ENCODE measurements at regions not wholly inside any gene's neighbourhood (a gene's known extent, or its start where the extent isn't known, plus 50 kb on each side); places are given as distances from the start of the nearest gene placed in this dataset.

GRCh38 chr4:178941975-178942374 lies 1499.7 kb upstream of the AGA start:
- no peaks in the 10 kb centered on the region for H3K36me3 ChIP-seq (replicated peaks; ENCODE audit: control insufficient read depth, insufficient read depth, low read length)
- H3K27me3 ChIP-seq (ENCODE audit: control insufficient read depth, insufficient read depth, low read length), result no peaks in the 10 kb centered on the region
- DNase-seq, result no peak
- H3K4me3 ChIP-seq (ENCODE audit: insufficient read depth, low read depth, low read length), result no peak overlapping the region

- H3K36me3 ChIP-seq (replicated peaks; ENCODE audit: control insufficient read depth, insufficient read depth, low read length), result no peaks in the 10 kb centered on the region
- DNase-seq, result no peak
- H3K27me3 ChIP-seq (ENCODE audit: control insufficient read depth, insufficient read depth, low read length), result no peaks in the 10 kb centered on the region
- H3K4me3 ChIP-seq (ENCODE audit: insufficient read depth, low read depth, low read length), result no peak overlapping the region
Observed at GRCh38 chr4:178953447-178954120, 1511.3 kb upstream of the AGA start.

GRCh38 chr4:178955614-178956013 lies 1513.4 kb upstream of the AGA start:
- Histone ChIP-seq H3K36me3 (replicated peaks; ENCODE audit: control insufficient read depth, insufficient read depth, low read length) (no peaks in the 10 kb centered on the region), H3K4me3 (ENCODE audit: insufficient read depth, low read depth, low read length) (no peak overlapping the region), H3K27me3 (ENCODE audit: control insufficient read depth, insufficient read depth, low read length) (no peaks in the 10 kb centered on the region)
- no peak for DNase-seq

GRCh38 chr4:178958725-178959440 lies 1516.6 kb upstream of the AGA start:
- H3K4me3 ChIP-seq (ENCODE audit: insufficient read depth, low read depth, low read length), result no peak overlapping the region

GRCh38 chr4:178963446-178964045 lies 1521.3 kb upstream of the AGA start:
- Histone ChIP-seq H3K27me3 (ENCODE audit: control insufficient read depth, insufficient read depth, low read length) (no peaks in the 10 kb centered on the region), H3K36me3 (replicated peaks; ENCODE audit: control insufficient read depth, insufficient read depth, low read length) (no peaks in the 10 kb centered on the region), H3K4me3 (ENCODE audit: insufficient read depth, low read depth, low read length) (no peak overlapping the region)
- DNase-seq, result no peak

More at GRCh38 chr4:178958725-178959440, 1516.6 kb upstream of the AGA start:
- no peak for DNase-seq
- Histone ChIP-seq H3K36me3 (replicated peaks; ENCODE audit: control insufficient read depth, insufficient read depth, low read length) (no peaks in the 10 kb centered on the region), H3K27me3 (ENCODE audit: control insufficient read depth, insufficient read depth, low read length) (no peaks in the 10 kb centered on the region)

- H3K4me3 ChIP-seq (ENCODE audit: insufficient read depth, low read depth, low read length), result no peak overlapping the region
- no peak for DNase-seq
- H3K36me3 ChIP-seq (replicated peaks; ENCODE audit: control insufficient read depth, insufficient read depth, low read length), result no peaks in the 10 kb centered on the region
- no peaks in the 10 kb centered on the region for H3K27me3 ChIP-seq (ENCODE audit: control insufficient read depth, insufficient read depth, low read length)
Observed at GRCh38 chr4:178966644-178967043, 1524.4 kb upstream of the AGA start.

GRCh38 chr4:178970433-178971140 lies 1528.3 kb upstream of the AGA start:
- no peaks in the 10 kb centered on the region for H3K36me3 ChIP-seq (replicated peaks; ENCODE audit: control insufficient read depth, insufficient read depth, low read length)
- no peak overlapping the region for H3K4me3 ChIP-seq (ENCODE audit: insufficient read depth, low read depth, low read length)
- DNase-seq, result no peak
- no peaks in the 10 kb centered on the region for H3K27me3 ChIP-seq (ENCODE audit: control insufficient read depth, insufficient read depth, low read length)

- H3K4me3 ChIP-seq (ENCODE audit: insufficient read depth, low read depth, low read length), result no peak overlapping the region
- H3K27me3 ChIP-seq (ENCODE audit: control insufficient read depth, insufficient read depth, low read length), result no peaks in the 10 kb centered on the region
- H3K36me3 ChIP-seq (replicated peaks; ENCODE audit: control insufficient read depth, insufficient read depth, low read length), result no peaks in the 10 kb centered on the region
- DNase-seq, result no peak
Observed at GRCh38 chr4:178976861-178977260, 1534.6 kb upstream of the AGA start.

- H3K4me3 ChIP-seq (ENCODE audit: insufficient read depth, low read depth, low read length), result no peak overlapping the region
- no peaks in the 10 kb centered on the region for H3K27me3 ChIP-seq (ENCODE audit: control insufficient read depth, insufficient read depth, low read length)
- H3K36me3 ChIP-seq (replicated peaks; ENCODE audit: control insufficient read depth, insufficient read depth, low read length), result no peaks in the 10 kb centered on the region
- no peak for DNase-seq
Observed at GRCh38 chr4:178993306-178993705, 1551.1 kb upstream of the AGA start.

- Histone ChIP-seq H3K4me3 (ENCODE audit: insufficient read depth, low read depth, low read length) (no peak overlapping the region), H3K27me3 (ENCODE audit: control insufficient read depth, insufficient read depth, low read length) (no peaks in the 10 kb centered on the region), H3K36me3 (replicated peaks; ENCODE audit: control insufficient read depth, insufficient read depth, low read length) (no peaks in the 10 kb centered on the region)
- no peak for DNase-seq
Observed at GRCh38 chr4:179001918-179002317, 1559.7 kb upstream of the AGA start.

- Histone ChIP-seq H3K36me3 (replicated peaks; ENCODE audit: control insufficient read depth, insufficient read depth, low read length) (no peaks in the 10 kb centered on the region), H3K4me3 (ENCODE audit: insufficient read depth, low read depth, low read length) (no peak overlapping the region), H3K27me3 (ENCODE audit: control insufficient read depth, insufficient read depth, low read length) (no peaks in the 10 kb centered on the region)
- no peak for DNase-seq
Observed at GRCh38 chr4:179007755-179008154, 1565.5 kb upstream of the AGA start.

- DNase-seq, result no peak
- Histone ChIP-seq H3K27me3 (ENCODE audit: control insufficient read depth, insufficient read depth, low read length) (no peaks in the 10 kb centered on the region), H3K36me3 (replicated peaks; ENCODE audit: control insufficient read depth, insufficient read depth, low read length) (no peaks in the 10 kb centered on the region), H3K4me3 (ENCODE audit: insufficient read depth, low read depth, low read length) (no peak overlapping the region)
Observed at GRCh38 chr4:179017581-179017980, 1575.3 kb upstream of the AGA start.

- Histone ChIP-seq H3K36me3 (replicated peaks; ENCODE audit: control insufficient read depth, insufficient read depth, low read length) (no peaks in the 10 kb centered on the region), H3K27me3 (ENCODE audit: control insufficient read depth, insufficient read depth, low read length) (no peaks in the 10 kb centered on the region), H3K4me3 (ENCODE audit: insufficient read depth, low read depth, low read length) (no peak overlapping the region)
- no peak for DNase-seq
Observed at GRCh38 chr4:179027569-179027968, 1585.3 kb upstream of the AGA start.

- Histone ChIP-seq H3K36me3 (replicated peaks; ENCODE audit: control insufficient read depth, insufficient read depth, low read length) (no peaks in the 10 kb centered on the region), H3K27me3 (ENCODE audit: control insufficient read depth, insufficient read depth, low read length) (no peaks in the 10 kb centered on the region)
Observed at GRCh38 chr4:179028321-179028720, 1586.1 kb upstream of the AGA start.

GRCh38 chr4:179029683-179030082 lies 1587.4 kb upstream of the AGA start:
- H3K27me3 ChIP-seq (ENCODE audit: control insufficient read depth, insufficient read depth, low read length), result no peaks in the 10 kb centered on the region

More at GRCh38 chr4:179028321-179028720, 1586.1 kb upstream of the AGA start:
- no peak overlapping the region for H3K4me3 ChIP-seq (ENCODE audit: insufficient read depth, low read depth, low read length)
- no peak for DNase-seq

More at GRCh38 chr4:179029683-179030082, 1587.4 kb upstream of the AGA start:
- no peaks in the 10 kb centered on the region for H3K36me3 ChIP-seq (replicated peaks; ENCODE audit: control insufficient read depth, insufficient read depth, low read length)
- DNase-seq, result no peak
- H3K4me3 ChIP-seq (ENCODE audit: insufficient read depth, low read depth, low read length), result no peak overlapping the region

Data from H7 (cell line).